ENCODE measurements at regions not wholly inside any gene's neighbourhood (a gene's known extent, or its start where the extent isn't known, plus 50 kb on each side); places are given as distances from the start of the nearest gene placed in this dataset.

- 84% methylated on average over 4 of the region's 4 CpGs for WGBS
These were observed 383.7 kb upstream of the AKR1E2 start for GRCh38 chr10:4442296-4442695.

GRCh38 chr10:4440260-4440659, 385.7 kb upstream of the AKR1E2 start:
- Histone ChIP-seq H3K27me3 (ENCODE audit: control insufficient read depth in 4 of 4, insufficient read depth in 4 of 4, low read length in 3 of 4) (no peaks in the 10 kb centered on the region), H3K4me3 (ENCODE audit: low read depth in 1 of 3, low read length in 3 of 3) (no peak overlapping the region), H3K9me3 (ENCODE audit: control insufficient read depth in 4 of 4, low read length in 3 of 4) (peaks cover 0 to 25% (median 8%) of the 10 kb centered on the region in 4 donors), H3K36me3 (ENCODE audit: control insufficient read depth in 4 of 4, insufficient read depth in 3 of 4, low read depth in 1 of 4, low read length in 3 of 4) (no peaks in the 10 kb centered on the region), H3K4me1 (ENCODE audit: control insufficient read depth in 4 of 4, insufficient read depth in 4 of 4, low read length in 3 of 4) (no peaks in the 10 kb centered on the region), H3K27ac (ENCODE audit: low read depth in 1 of 2, low read length in 2 of 2) (no peak overlapping the region), H3K9ac (ENCODE audit: low read depth in 1 of 2, low read length in 2 of 2) (no peak overlapping the region)
- TF ChIP-seq RAD21 (IDR thresholded peaks at IDR 0.05): no peak
- TF ChIP-seq ATF3 (IDR thresholded peaks at IDR 0.05): no peak
- TF ChIP-seq HNF4G (IDR thresholded peaks at IDR 0.05): no peak
- TF ChIP-seq JUND (IDR thresholded peaks at IDR 0.05): no peak
- no peak for TF ChIP-seq MAX (IDR thresholded peaks at IDR 0.05)
- TF ChIP-seq YY1 (IDR thresholded peaks at IDR 0.05): no peak
- TF ChIP-seq GABPA (IDR thresholded peaks at IDR 0.05 in 1 of 2, conservative IDR thresholded peaks at IDR 0.05 in 1 of 2): no peak
- no peak for TF ChIP-seq RXRA (IDR thresholded peaks at IDR 0.05)
- no peak for TF ChIP-seq FOXA2 (IDR thresholded peaks at IDR 0.05)
- TF ChIP-seq CTCF (IDR thresholded peaks at IDR 0.05; ENCODE audit: low read depth, low read length, missing input control): no peak
- TF ChIP-seq NR2F2 (IDR thresholded peaks at IDR 0.05): no peak
- WGBS: 89% methylated on average over 5 of the region's 5 CpGs
- DNase-seq (ENCODE audit: low spot score): no peak

More at GRCh38 chr10:4442296-4442695, 383.7 kb upstream of the AKR1E2 start:
- DNase-seq (ENCODE audit: low spot score): no peak
- Histone ChIP-seq H3K27ac (ENCODE audit: low read depth in 1 of 2, low read length in 2 of 2) (no peak overlapping the region), H3K9ac (ENCODE audit: low read depth in 1 of 2, low read length in 2 of 2) (no peak overlapping the region), H3K4me1 (ENCODE audit: control insufficient read depth in 4 of 4, insufficient read depth in 4 of 4, low read length in 3 of 4) (no peaks in the 10 kb centered on the region), H3K4me3 (ENCODE audit: low read depth in 1 of 3, low read length in 3 of 3) (no peak overlapping the region), H3K9me3 (ENCODE audit: control insufficient read depth in 4 of 4, low read length in 3 of 4) (peaks cover 0 to 24% (median 8%) of the 10 kb centered on the region in 4 donors), H3K27me3 (ENCODE audit: control insufficient read depth in 4 of 4, insufficient read depth in 4 of 4, low read length in 3 of 4) (peaks cover 0 to 3% (median 0%) of the 10 kb centered on the region in 4 donors), H3K36me3 (ENCODE audit: control insufficient read depth in 4 of 4, insufficient read depth in 3 of 4, low read depth in 1 of 4, low read length in 3 of 4) (no peaks in the 10 kb centered on the region)
- no peak for TF ChIP-seq YY1 (IDR thresholded peaks at IDR 0.05)
- no peak for TF ChIP-seq RAD21 (IDR thresholded peaks at IDR 0.05)
- TF ChIP-seq TAF1 (conservative IDR thresholded peaks at IDR 0.05): no peak
- TF ChIP-seq ZBTB33 (IDR thresholded peaks at IDR 0.05): no peak
- TF ChIP-seq EGR1 (IDR thresholded peaks at IDR 0.05; ENCODE audit: low read depth in 2 of 2): no peak
- TF ChIP-seq FOXA2 (IDR thresholded peaks at IDR 0.05): no peak
- TF ChIP-seq REST (IDR thresholded peaks at IDR 0.05): no peak

Measured in liver (tissue), 8 donors.